Pancreas (tissue), 10 donors: ENCODE measurements at regions not wholly inside any gene's neighbourhood (a gene's known extent, or its start where the extent isn't known, plus 50 kb on each side); places are given as distances from the start of the nearest gene placed in this dataset.
A peak's percentile ranks its signal among the peaks of the same experiment; 100 is the strongest.

Experiments
- ATAC-seq, 4 donors: fragments of 200-7000 bp; cut with Tn5 transposase; one replicate each; pipeline versions ENCODE4 v1.8.0 to v1.9.1; 2020; ENCODE audit warnings: mild to moderate bottlenecking in 4 of 4, moderate library complexity in 4 of 4
- DNase-seq, 6 donors: peaks; one replicate each; pipeline ENCODE4 v3.0.0-alpha.2; 2020
- FAIRE-seq: peaks from 2 replicates; lab custom pipeline; 2012; peaks lifted over from hg19 to GRCh38; lab: Jason Lieb, UNC
- H3K27ac ChIP-seq, 4 donors: fragments of 200-600 bp; sonication (generic); 1 replicate in 3 of 4; 2 replicates in 1 of 4; pipeline versions ENCODE4 v1.5.0 to v1.8.0; 2020
- H3K27me3 ChIP-seq, 4 donors: fragments of 200-600 bp; one replicate each; pipeline ENCODE4 v1.8.0; 2021
- H3K36me3 ChIP-seq, 3 donors: fragments of 200-600 bp; sonication (generic) in 1 of 3; one replicate each; pipeline versions ENCODE4 v1.5.0 to v1.8.0; 2020 to 2021
- H3K4me1 ChIP-seq, 3 donors: fragments of 200-600 bp; one replicate each; pipeline ENCODE4 v1.8.0; 2021
- H3K4me3 ChIP-seq, 4 donors: fragments of 200-600 bp; sonication (generic) in 2 of 4; one replicate each; pipeline versions ENCODE4 v1.5.0 to v1.8.0; 2020 to 2021
- H3K9me3 ChIP-seq, 4 donors: fragments of 200-600 bp; one replicate each; pipeline ENCODE4 v1.8.0; 2021
- CTCF ChIP-seq, 4 donors: fragments of 200-600 bp; sonication (generic) in 3 of 4; IDR thresholded peaks; one replicate each; pipeline versions ENCODE4 v1.5.0 to v1.8.0; 2021; ENCODE audit warnings: antibody characterized with exemption in 4 of 4
- WGBS, 2 donors: extraction: QIAGEN DNeasy Blood & Tissue Kit; methylation state at CpG; one replicate each; pipeline ENCODE4 v1.1.7; 2013; 5-methylcytosine and 5-hydroxymethylcytosine counted together
- intact Hi-C, 3 donors: fragments of 100-400 bp; cut with DNase I; formaldehyde crosslinking; loops; one replicate each; pipeline versions ENCODE4 v1.11.1 to v1.14.2; 2022
- donor health status: healthy with polysubstance abuse.
- donor health status: DM: no; HTN: no; CAD: no; lungs with moderate emphysema.
- donor health status: DM: no; HTN: no; CAD: no.
- donor health status: control.
- donor health status: control.
- donor health status: Bipolar disorder and iron deficiency.
- donor health status: DM: yes; HTN: yes; CAD: no.
- donor health status: DM: no; HTN: no; CAD: no.
- donor health status: DM: no; HTN: no; CAD: no.
- donor health status: DM: yes; HTN: yes; CAD: no.

DNA sequence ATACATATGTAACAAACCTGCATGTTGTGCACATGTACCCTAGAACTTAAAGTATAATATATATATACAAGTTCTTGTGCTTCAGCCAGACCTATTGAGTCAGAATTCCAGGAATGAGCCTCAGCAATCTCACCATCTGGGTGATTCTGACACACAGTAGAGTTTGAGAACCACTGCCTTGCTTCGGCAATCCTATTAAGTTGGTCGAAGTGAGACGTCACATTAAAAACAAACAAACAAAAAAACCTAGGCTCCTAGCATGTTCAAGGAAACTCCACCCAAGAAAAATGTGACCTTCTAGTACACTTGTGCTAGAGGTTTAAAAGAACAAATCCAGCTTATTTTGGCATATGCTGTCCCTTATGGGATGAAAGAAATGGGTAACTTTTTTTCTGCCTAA lies 115.8 kb downstream of the SINHCAF start:
- no peak overlapping the region for H3K4me3 ChIP-seq
- ATAC-seq: no peak
- FAIRE-seq: no peak
- 89 to 90% methylated on average over 3 of the region's 3 CpGs for WGBS, 2 donors
- no peak for TF ChIP-seq CTCF (IDR thresholded peaks at IDR 0.05)
- intact Hi-C loops: no loop called here
- H3K4me1 ChIP-seq: no peaks in the 10 kb centered on the region
- no peaks in the 10 kb centered on the region for H3K36me3 ChIP-seq
- no peak overlapping the region for H3K27ac ChIP-seq
- H3K27me3 ChIP-seq: no peaks in the 10 kb centered on the region
- H3K9me3 ChIP-seq: no peaks in the 10 kb centered on the region
- no peak for DNase-seq

DNA sequence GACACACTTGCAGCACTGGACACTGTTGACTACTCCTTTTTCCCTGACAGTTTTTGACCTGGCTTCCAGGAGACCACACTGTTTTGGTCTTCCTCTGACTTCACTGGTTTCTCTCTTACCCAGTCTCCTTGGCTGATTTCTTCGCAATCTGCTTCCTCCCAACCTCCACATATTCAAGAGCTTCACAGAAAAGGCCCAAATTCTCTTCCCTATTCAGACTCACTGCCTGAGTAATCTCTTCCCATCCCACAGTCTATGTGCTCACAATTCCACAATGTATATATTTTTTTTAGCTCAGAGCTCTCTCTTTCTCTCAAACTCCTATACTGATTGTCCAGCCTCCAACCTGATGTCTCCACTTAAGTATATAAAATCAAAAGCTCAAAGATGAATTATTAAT lies 115.4 kb downstream of the SINHCAF start:
- no peaks in the 10 kb centered on the region for H3K9me3 ChIP-seq
- no peak for FAIRE-seq
- no peak overlapping the region for H3K4me3 ChIP-seq
- no peak overlapping the region for H3K27ac ChIP-seq
- intact Hi-C loops: no loop called here
- TF ChIP-seq CTCF (IDR thresholded peaks at IDR 0.05): no peak
- H3K36me3 ChIP-seq: no peaks in the 10 kb centered on the region
- no peaks in the 10 kb centered on the region for H3K27me3 ChIP-seq
- DNase-seq: no peak
- 90 to 100% methylated on average over 1 of the region's 1 CpG for WGBS, 2 donors
- no peaks in the 10 kb centered on the region for H3K4me1 ChIP-seq
- no peak for ATAC-seq

GRCh38 chr12:31214626-31215517 lies 111.1 kb downstream of the SINHCAF start:
- Histone ChIP-seq H3K36me3 (no peaks in the 10 kb centered on the region), H3K4me1 (no peaks in the 10 kb centered on the region), H3K9me3 (no peaks in the 10 kb centered on the region), H3K27me3 (no peaks in the 10 kb centered on the region), H3K4me3 (no peak overlapping the region), H3K27ac (no peak overlapping the region)
- intact Hi-C loops: no loop called here
- DNase-seq: no peak
- 71 to 80% methylated on average over 7 of the region's 7 CpGs for WGBS, 2 donors
- TF ChIP-seq CTCF (IDR thresholded peaks at IDR 0.05): no peak
- no peak for ATAC-seq
- no peak for FAIRE-seq

- no peaks in the 10 kb centered on the region for H3K36me3 ChIP-seq
- no peak overlapping the region for H3K27ac ChIP-seq
- intact Hi-C loops: no loop called here
- H3K9me3 ChIP-seq: no peaks in the 10 kb centered on the region
- ATAC-seq: peak; percentile 50 to 91 (median 64)
- no peak overlapping the region for H3K4me3 ChIP-seq
- FAIRE-seq: no peak
- H3K27me3 ChIP-seq: no peaks in the 10 kb centered on the region
- WGBS, 2 donors: 42 to 47% methylated on average over 6 of the region's 6 CpGs
- no peak for TF ChIP-seq CTCF (IDR thresholded peaks at IDR 0.05)
- DNase-seq: peak in 3 of 6 donors; percentile 34 to 56 (median 42)
- H3K4me1 ChIP-seq: no peaks in the 10 kb centered on the region
Observed at GRCh38 chr12:31215518-31216232, 110.3 kb downstream of the SINHCAF start.
